Thoracic aorta (tissue), 2 donors: ENCODE measurements at regions not wholly inside any gene's neighbourhood (a gene's known extent, or its start where the extent isn't known, plus 50 kb on each side); places are given as distances from the start of the nearest gene placed in this dataset.

Experiments used
- ATAC-seq: fragments of 150-250 bp; one replicate; pipeline ENCODE4 v1.8.0; 2017; ENCODE audit warnings: low read depth; ENCODE audit not compliant: insufficient number of reproducible peaks, low FRiP score
- DNase-seq: peaks from one replicate; pipeline ENCODE4 v3.0.0-alpha.2; 2020; ENCODE audit warnings: low spot score
- H3K27ac ChIP-seq, 2 donors: fragments of 200-600 bp; sonication (generic); 1 replicate in 1 of 2; 2 replicates in 1 of 2; pipeline ENCODE4 v1.5.1; 2016; ENCODE audit warnings: mild to moderate bottlenecking in 2 of 2, moderate library complexity in 2 of 2
- H3K27me3 ChIP-seq: fragments of 200-600 bp; sonication (generic); replicated peaks from 2 replicates; pipeline ENCODE4 v1.6.0; 2016; ENCODE audit warnings: mild to moderate bottlenecking; ENCODE audit not compliant: insufficient read depth
- H3K36me3 ChIP-seq: fragments of 200-600 bp; sonication (generic); one replicate; pipeline ENCODE4 v1.5.1; 2016
- H3K4me1 ChIP-seq, 2 donors: fragments of 200-600 bp; sonication (generic); 1 replicate in 1 of 2; 2 replicates in 1 of 2; pipeline versions ENCODE4 v1.5.1 to v1.6.0; 2016; ENCODE audit warnings: low read depth in 2 of 2, mild to moderate bottlenecking in 1 of 2; ENCODE audit not compliant: control insufficient read depth in 1 of 2
- H3K4me3 ChIP-seq: fragments of 200-600 bp; sonication (generic); 2 replicates; pipeline ENCODE4 v1.5.1; 2016; ENCODE audit warnings: mild to moderate bottlenecking
- H3K9me3 ChIP-seq: fragments of 200-600 bp; sonication (generic); 2 replicates; pipeline ENCODE4 v1.5.1; 2016
- TF ChIP-seq, protein P1 (sequence below): fragments of 200-600 bp; sonication (generic); IDR thresholded peaks from one replicate; pipeline ENCODE4 v1.5.1; 2019; ENCODE audit warnings: antibody characterized with exemption

DNA sequence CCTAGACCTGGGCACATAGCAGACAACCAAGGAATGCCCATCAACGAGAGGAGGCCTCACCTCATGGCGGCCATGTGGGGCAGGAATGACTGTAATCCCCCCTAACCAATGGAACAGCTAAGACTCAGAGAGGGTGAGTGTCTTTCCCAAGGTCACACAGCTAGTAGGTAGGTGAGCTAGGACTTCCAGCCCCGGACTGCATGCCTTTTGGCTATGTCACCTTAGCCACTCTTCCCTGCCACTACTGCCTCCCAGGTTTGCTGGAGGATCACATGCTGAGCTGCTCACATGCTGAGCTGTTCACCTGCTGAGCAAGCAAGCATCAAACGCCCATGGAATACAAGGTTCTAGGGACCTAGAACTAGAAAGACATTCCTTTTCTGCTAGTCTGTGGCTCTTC lies 188.5 kb upstream of the PMEPA1 start:
- TF ChIP-seq, protein P1, sequence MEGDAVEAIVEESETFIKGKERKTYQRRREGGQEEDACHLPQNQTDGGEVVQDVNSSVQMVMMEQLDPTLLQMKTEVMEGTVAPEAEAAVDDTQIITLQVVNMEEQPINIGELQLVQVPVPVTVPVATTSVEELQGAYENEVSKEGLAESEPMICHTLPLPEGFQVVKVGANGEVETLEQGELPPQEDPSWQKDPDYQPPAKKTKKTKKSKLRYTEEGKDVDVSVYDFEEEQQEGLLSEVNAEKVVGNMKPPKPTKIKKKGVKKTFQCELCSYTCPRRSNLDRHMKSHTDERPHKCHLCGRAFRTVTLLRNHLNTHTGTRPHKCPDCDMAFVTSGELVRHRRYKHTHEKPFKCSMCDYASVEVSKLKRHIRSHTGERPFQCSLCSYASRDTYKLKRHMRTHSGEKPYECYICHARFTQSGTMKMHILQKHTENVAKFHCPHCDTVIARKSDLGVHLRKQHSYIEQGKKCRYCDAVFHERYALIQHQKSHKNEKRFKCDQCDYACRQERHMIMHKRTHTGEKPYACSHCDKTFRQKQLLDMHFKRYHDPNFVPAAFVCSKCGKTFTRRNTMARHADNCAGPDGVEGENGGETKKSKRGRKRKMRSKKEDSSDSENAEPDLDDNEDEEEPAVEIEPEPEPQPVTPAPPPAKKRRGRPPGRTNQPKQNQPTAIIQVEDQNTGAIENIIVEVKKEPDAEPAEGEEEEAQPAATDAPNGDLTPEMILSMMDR, result no peak
- no peak overlapping the region for H3K27ac ChIP-seq
- ATAC-seq (no peak), DNase-seq (no peak)
- no peaks in the 10 kb centered on the region for H3K4me1 ChIP-seq
- no peaks in the 10 kb centered on the region for H3K36me3 ChIP-seq
- no peaks in the 10 kb centered on the region for H3K9me3 ChIP-seq
- H3K27me3 ChIP-seq, result no peaks in the 10 kb centered on the region
- no peak overlapping the region for H3K4me3 ChIP-seq

DNA sequence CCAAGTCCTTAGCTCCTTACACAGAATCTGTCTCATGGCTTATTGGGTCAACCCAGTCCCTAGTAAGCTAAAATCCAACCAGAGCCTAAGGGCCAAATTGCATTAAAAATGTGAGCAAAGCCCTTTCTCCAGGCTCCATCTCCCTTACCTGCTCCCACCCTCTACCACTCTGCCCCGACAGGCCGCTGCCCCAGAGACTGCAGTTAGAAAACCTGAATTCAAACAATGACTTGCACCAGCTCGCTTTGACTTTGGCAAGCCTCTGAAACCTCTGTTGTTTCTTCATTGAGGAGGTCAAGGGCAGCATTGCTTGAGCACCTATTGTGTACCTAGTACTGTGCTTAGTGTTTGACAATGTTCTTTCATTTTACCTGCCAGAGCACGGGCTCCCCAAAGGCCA lies 188.1 kb upstream of the PMEPA1 start:
- ATAC-seq, result no peak
- no peak overlapping the region for H3K4me3 ChIP-seq
- no peak overlapping the region for H3K27ac ChIP-seq
- no peaks in the 10 kb centered on the region for H3K9me3 ChIP-seq
- H3K4me1 ChIP-seq, result no peaks in the 10 kb centered on the region
- H3K36me3 ChIP-seq, result no peaks in the 10 kb centered on the region
- H3K27me3 ChIP-seq, result no peaks in the 10 kb centered on the region
- TF ChIP-seq, protein P1, result no peak
- no peak for DNase-seq

DNA sequence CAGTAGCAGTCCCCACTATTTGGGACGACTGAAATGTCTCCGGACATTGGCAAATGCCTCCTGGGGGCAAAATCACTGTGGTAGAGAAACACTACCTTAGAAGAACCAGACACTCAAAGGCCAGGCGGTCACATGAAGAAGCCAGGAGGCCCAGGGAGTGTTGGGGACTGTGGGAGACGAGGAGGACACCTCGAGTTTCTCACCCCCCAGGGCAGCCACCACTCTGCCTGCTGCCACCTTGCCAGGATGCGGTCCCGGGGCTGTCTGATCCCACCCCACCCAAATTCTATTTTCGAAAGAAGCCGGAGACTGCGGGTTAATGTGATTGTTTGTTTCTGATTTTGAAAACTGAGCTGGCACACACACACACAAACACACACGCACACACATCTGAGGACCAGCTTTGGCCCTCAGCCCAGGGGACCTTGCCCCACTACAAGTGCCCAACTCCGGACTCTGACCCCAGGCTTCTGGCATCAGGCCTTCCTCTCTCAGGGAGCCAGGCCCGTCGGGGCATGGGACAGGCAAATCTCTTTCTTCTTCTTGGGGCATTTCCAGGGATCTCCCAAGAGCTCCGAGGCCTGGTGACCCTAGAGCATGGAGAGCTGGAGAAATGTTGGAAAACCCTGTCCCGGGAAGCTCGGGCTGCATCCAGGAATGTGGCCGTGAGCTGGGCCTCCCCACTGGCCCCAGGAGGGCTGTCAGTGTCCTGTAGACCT lies 187.5 kb upstream of the PMEPA1 start:
- H3K27me3 ChIP-seq, result no peaks in the 10 kb centered on the region
- DNase-seq (no peak), ATAC-seq (no peak)
- no peaks in the 10 kb centered on the region for H3K36me3 ChIP-seq
- no peaks in the 10 kb centered on the region for H3K4me1 ChIP-seq
- H3K9me3 ChIP-seq, result no peaks in the 10 kb centered on the region
- H3K4me3 ChIP-seq, result no peak overlapping the region
- TF ChIP-seq, protein P1, result no peak
- H3K27ac ChIP-seq, result no peak overlapping the region

DNA sequence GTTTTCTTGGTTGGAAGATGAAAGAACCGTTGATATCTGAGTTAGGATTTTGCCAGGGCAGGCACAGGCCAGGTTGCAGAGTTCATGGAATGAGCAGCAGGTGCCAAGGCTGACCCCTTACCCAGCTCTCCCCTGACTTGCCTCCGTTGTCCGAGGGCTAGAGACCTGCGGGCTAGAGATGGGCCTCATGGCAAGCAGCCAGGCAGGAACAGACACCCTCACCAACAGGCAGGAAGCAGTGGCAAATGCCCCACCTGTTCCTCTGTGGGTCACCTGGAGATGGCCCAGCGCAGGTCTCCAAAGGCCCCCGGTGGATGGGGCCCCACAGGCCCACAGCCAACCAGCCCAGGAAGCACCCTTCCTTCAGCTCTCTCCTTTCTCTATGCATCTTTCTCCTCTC lies 186.7 kb upstream of the PMEPA1 start:
- TF ChIP-seq, protein P1, result no peak
- ATAC-seq (no peak), DNase-seq (no peak)

DNA sequence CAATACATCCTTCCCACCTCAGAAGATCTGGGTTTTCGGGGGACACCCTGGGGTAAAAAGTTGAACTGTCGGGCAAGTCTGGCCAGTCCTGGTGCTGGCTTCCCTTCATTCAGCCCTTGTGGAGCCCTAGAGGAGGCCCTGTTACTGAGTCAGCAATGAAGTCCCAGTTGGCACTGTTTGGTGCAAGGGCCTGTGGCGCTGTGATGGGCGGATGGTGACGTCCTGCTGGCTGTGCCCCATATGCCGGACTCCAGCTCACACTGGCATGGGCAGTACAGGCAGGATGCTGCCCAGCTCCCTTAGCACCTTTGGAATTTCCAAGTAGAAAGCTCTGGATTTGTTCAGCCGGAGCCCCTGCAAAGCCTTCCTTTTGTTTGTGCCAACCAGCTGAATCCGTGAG lies 186.2 kb upstream of the PMEPA1 start:
- Histone ChIP-seq H3K4me1 (no peaks in the 10 kb centered on the region), H3K36me3 (no peaks in the 10 kb centered on the region), H3K27me3 (no peaks in the 10 kb centered on the region), H3K27ac (no peak overlapping the region), H3K4me3 (no peak overlapping the region), H3K9me3 (no peaks in the 10 kb centered on the region)
- TF ChIP-seq, protein P1, result no peak
- ATAC-seq, result no peak
- DNase-seq, result no peak

More for the DNA sequence above, 186.7 kb upstream of the PMEPA1 start:
- Histone ChIP-seq H3K4me3 (no peak overlapping the region), H3K27me3 (no peaks in the 10 kb centered on the region), H3K4me1 (no peaks in the 10 kb centered on the region), H3K27ac (no peak overlapping the region), H3K36me3 (no peaks in the 10 kb centered on the region), H3K9me3 (no peaks in the 10 kb centered on the region)
